Non-pigmented ciliary epithelial cell (primary cell): ENCODE measurements at regions not wholly inside any gene's neighbourhood (a gene's known extent, or its start where the extent isn't known, plus 50 kb on each side); places are given as distances from the start of the nearest gene placed in this dataset.
A peak's percentile ranks its signal among the peaks of the same experiment; 100 is the strongest.

Experiments used
- DNase-seq: peaks from one replicate; pipeline ENCODE4 v3.0.0-alpha.2; 2010; ENCODE audit warnings: low read depth

GRCh38 chr4:175871774-175872405, 59.8 kb upstream of the GPM6A start:
- DNase-seq, result no peak

- DNase-seq, result no peak
Observed at GRCh38 chr4:175873707-175874106, 61.6 kb upstream of the GPM6A start.

- DNase-seq, result no peak
Observed at GRCh38 chr4:175874306-175874705, 62.2 kb upstream of the GPM6A start.

GRCh38 chr4:175875993-175876771, 64.1 kb upstream of the GPM6A start:
- no peak for DNase-seq

GRCh38 chr4:175882891-175883290, 70.8 kb upstream of the GPM6A start:
- no peak for DNase-seq

GRCh38 chr4:175884048-175884447, 72.0 kb upstream of the GPM6A start:
- DNase-seq, result no peak

GRCh38 chr4:175891231-175891630, 79.2 kb upstream of the GPM6A start:
- no peak for DNase-seq

- no peak for DNase-seq
Observed at GRCh38 chr4:175891851-175892250, 79.8 kb upstream of the GPM6A start.

GRCh38 chr4:175905925-175906324, 93.9 kb upstream of the GPM6A start:
- DNase-seq, result no peak

- no peak for DNase-seq
Observed at GRCh38 chr4:175906384-175906783, 94.3 kb upstream of the GPM6A start.

- no peak for DNase-seq
Observed at GRCh38 chr4:175910700-175911099, 98.6 kb upstream of the GPM6A start.

- DNase-seq, result no peak
Observed at GRCh38 chr4:175916626-175917351, 104.7 kb upstream of the GPM6A start.

- peak; percentile 60 for DNase-seq
Observed at GRCh38 chr4:175927121-175927520, 115.1 kb upstream of the GPM6A start.

GRCh38 chr4:175929441-175929840, 117.4 kb upstream of the GPM6A start:
- DNase-seq, result no peak

GRCh38 chr4:175929932-175930331, 117.9 kb upstream of the GPM6A start:
- no peak for DNase-seq

- no peak for DNase-seq
Observed at GRCh38 chr4:175930471-175930870, 118.4 kb upstream of the GPM6A start.

- DNase-seq, result no peak
Observed at GRCh38 chr4:175932116-175932515, 120.1 kb upstream of the GPM6A start.

GRCh38 chr4:175934506-175934905, 122.4 kb upstream of the GPM6A start:
- no peak for DNase-seq

- no peak for DNase-seq
Observed at GRCh38 chr4:175935016-175935661, 123.1 kb upstream of the GPM6A start.

GRCh38 chr4:175944126-175944910, 121.3 kb upstream of the WDR17 start:
- no peak for DNase-seq

- DNase-seq, result no peak
Observed at GRCh38 chr4:175946472-175947116, 119.0 kb upstream of the WDR17 start.
